GM12878 (cell line): ENCODE measurements at regions not wholly inside any gene's neighbourhood (a gene's known extent, or its start where the extent isn't known, plus 50 kb on each side); places are given as distances from the start of the nearest gene placed in this dataset. TPM values are rescaled to one million over a fixed set of nuclear protein-coding genes. Genes with fewer than 3 reads are reported as not detected.

ENCODE experiments used
- ATAC-seq: fragments of 200-7000 bp; cut with Tn5 transposase; 3 replicates; pipeline ENCODE4 v1.9.1; 2020; ENCODE audit warnings: mild to moderate bottlenecking, moderate library complexity
- BruUV-seq: library from RNA; stranded (reverse); fragments of 400-500 nt; replicated peaks from 2 replicates; lab custom pipeline; 2021; lab: Mats Ljungman, UMichigan
- CTCF ChIA-PET: fragments of 300-600 bp; sonication (Branson Sonifier 250); formaldehyde crosslinking; extraction: SDS; loops from one replicate; lab custom pipeline; 2021; ENCODE audit warnings: inconsistent platforms; lab: Yijun Ruan, JAX
- POLR2A ChIA-PET: fragments of 350-600 bp; formaldehyde crosslinking; extraction: SDS; loops from one replicate; lab custom pipeline; 2021; ENCODE audit warnings: inconsistent platforms; lab: Charles Lee
- RAD21 ChIA-PET: fragments of 300-600 bp; sonication (Branson Sonifier 250); formaldehyde crosslinking; loops from one replicate; lab custom pipeline; 2023; ENCODE audit warnings: antibody characterized with exemption; ENCODE audit not compliant: unreplicated experiment; lab: Charles Lee
- SMC1A ChIA-PET: fragments of 300-600 bp; sonication (Branson Sonifier 250); formaldehyde crosslinking; loops from one replicate; lab custom pipeline; 2023; ENCODE audit not compliant: unreplicated experiment, uncharacterized antibody; lab: Charles Lee
- DNase-seq: peaks from one replicate; pipeline ENCODE4 v3.0.0-alpha.2; 2011; ENCODE audit warnings: low read depth, low spot score
- FAIRE-seq: peaks from 3 replicates; lab custom pipeline; 2011; peaks lifted over from hg19 to GRCh38; lab: Jason Lieb, UNC
- H2AFZ ChIP-seq: 2 replicates; pipeline ENCODE4 v1.6.0; 2011; ENCODE audit warnings: low read depth, low read length, control low read depth; ENCODE audit not compliant: control insufficient read depth
- H3K27ac ChIP-seq: 2 replicates; pipeline ENCODE4 v1.5.1; 2011; ENCODE audit warnings: control low read depth; ENCODE audit not compliant: control insufficient read depth, insufficient read depth
- H3K27me3 ChIP-seq, 2 experiments: replicated peaks in 1 of 2; 2 replicates each; pipeline versions ENCODE4 v1.6.0 to v1.6.1; 2011; ENCODE audit warnings: low read length in 1 of 2; ENCODE audit not compliant: control insufficient read depth in 2 of 2, insufficient read depth in 2 of 2
- H3K36me3 ChIP-seq, 2 experiments: 2 replicates each; pipeline ENCODE4 v1.5.1; 2011; ENCODE audit warnings: low read length in 1 of 2; ENCODE audit not compliant: control insufficient read depth in 2 of 2, insufficient read depth in 2 of 2
- H3K4me1 ChIP-seq: 2 replicates; pipeline ENCODE4 v1.6.1; 2011; ENCODE audit warnings: mild to moderate bottlenecking, low read length, moderate library complexity, mixed read lengths; ENCODE audit not compliant: control insufficient read depth, insufficient read depth
- H3K4me2 ChIP-seq: 2 replicates; pipeline ENCODE4 v1.6.0; 2011; ENCODE audit warnings: control low read depth; ENCODE audit not compliant: control insufficient read depth, insufficient read depth
- H3K4me3 ChIP-seq: fragments of 200-600 bp; sonication (generic); 2 replicates; pipeline ENCODE4 v1.5.1; 2016
- H3K79me2 ChIP-seq: 2 replicates; pipeline ENCODE4 v1.6.0; 2011; ENCODE audit warnings: low read length; ENCODE audit not compliant: control insufficient read depth, insufficient read depth
- H3K9ac ChIP-seq: 2 replicates; pipeline ENCODE4 v1.8.0; 2011; ENCODE audit warnings: low read length, control low read depth, mixed read lengths; ENCODE audit not compliant: control insufficient read depth, insufficient read depth
- H3K9me3 ChIP-seq: replicated peaks from 3 replicates; pipeline ENCODE4 v1.5.1; 2011; ENCODE audit warnings: mild to moderate bottlenecking, low read length; ENCODE audit not compliant: control insufficient read depth, insufficient read depth
- H4K20me1 ChIP-seq: 2 replicates; pipeline ENCODE4 v1.6.0; 2011; ENCODE audit not compliant: control insufficient read depth, insufficient read depth
- ATF3 ChIP-seq: IDR thresholded peaks from 2 replicates; pipeline ENCODE4 v1.6.1; 2011; ENCODE audit warnings: low read depth, mild to moderate bottlenecking, low read length, moderate library complexity, borderline replicate concordance; ENCODE audit errors: extremely low read depth
- HSF1 ChIP-seq: fragments of 150-350 bp; IDR thresholded peaks from 2 replicates; pipeline ENCODE4 v1.6.1; 2014; ENCODE audit warnings: mild to moderate bottlenecking, low read depth, low read length
- RFX5 ChIP-seq: IDR thresholded peaks from 2 replicates; pipeline ENCODE4 v1.6.1; 2011; ENCODE audit warnings: low read depth, low read length, improper control_type of control experiment
- TCF7 ChIP-seq: IDR thresholded peaks from 2 replicates; pipeline ENCODE4 v1.6.1; 2014; ENCODE audit warnings: antibody characterized with exemption, borderline replicate concordance
- WGBS: methylation state at CpG from one replicate; pipeline ENCODE4 v1.1.6; 2016; ENCODE audit warnings: low lambda C conversion rate; ENCODE audit not compliant: insufficient replicate concordance, insufficient coverage; ENCODE audit errors: missing lambda C conversion rate; 5-methylcytosine and 5-hydroxymethylcytosine counted together
- in situ Hi-C: fragments of 300-500 bp; cut with MboI; formaldehyde crosslinking; loops from 9 replicates; pipeline ENCODE4 v1.14.3; 2018; ENCODE audit warnings: mixed read lengths
- intact Hi-C: fragments of 100-400 bp; cut with micrococcal nuclease; formaldehyde crosslinking; loops from one replicate; pipeline ENCODE4 v1.14.2; 2022; ENCODE audit not compliant: unreplicated experiment
- small RNA-seq: library from RNA; depleted of rRNA; stranded (forward); fragments of <200 nt; gene quantifications from one replicate; pipeline ENCODE3, GENCODE V24; 2014
- TF ChIP-seq, protein P1 (sequence below): fragments of 450-650 bp; formaldehyde crosslinking; IDR thresholded peaks from 2 replicates; pipeline ENCODE4 v1.4.0; 2022; ENCODE audit warnings: mild to moderate bottlenecking, moderate library complexity
- TF ChIP-seq, protein P2 (sequence below), 3 experiments: IDR thresholded peaks in 2 of 3; conservative IDR thresholded peaks in 1 of 3; 2 replicates each; pipeline ENCODE4 v1.5.1; 2011; ENCODE audit warnings: low read depth in 3 of 3, low read length in 3 of 3, mild to moderate bottlenecking in 3 of 3, control low read depth in 2 of 3, moderate library complexity in 2 of 3, inconsistent platforms in 1 of 3, mixed read lengths in 1 of 3; ENCODE audit not compliant: control insufficient read depth in 2 of 3, insufficient read depth in 1 of 3; ENCODE audit errors: extremely low read depth in 1 of 3

- Histone ChIP-seq H4K20me1 (no peaks in the 10 kb centered on the region), H3K9ac (no peak overlapping the region), H2AFZ (no peak overlapping the region), H3K4me1 (no peaks in the 10 kb centered on the region), H3K36me3 (no peaks in the 10 kb centered on the region), H3K27ac (no peak overlapping the region), H3K4me3 (no peak overlapping the region), H3K79me2 (no peaks in the 10 kb centered on the region), H3K9me3 (no peaks in the 10 kb centered on the region; the same call in 2 of the 3 replicates), H3K27me3 (no peaks in the 10 kb centered on the region; a peak in 1 of 4 replicates), H3K4me2 (no peak overlapping the region)
- intact Hi-C loops = no loop called here
- CTCF ChIA-PET = no interaction called here
- BruUV-seq = no TSS peak
- 8% methylated on average over 5 of the region's 5 CpGs for WGBS
- in situ Hi-C loops = no loop called here
- DNase-seq = no peak
- SMC1A ChIA-PET = no interaction called here
- RAD21 ChIA-PET = no interaction called here
- no peak for FAIRE-seq
- ATAC-seq = no peak
- POLR2A ChIA-PET = no interaction called here
- TF ChIP-seq ATF3 (no peak), HSF1 (no peak), RFX5 (no peak), TCF7 (no peak)
- TF ChIP-seq, protein P1, sequence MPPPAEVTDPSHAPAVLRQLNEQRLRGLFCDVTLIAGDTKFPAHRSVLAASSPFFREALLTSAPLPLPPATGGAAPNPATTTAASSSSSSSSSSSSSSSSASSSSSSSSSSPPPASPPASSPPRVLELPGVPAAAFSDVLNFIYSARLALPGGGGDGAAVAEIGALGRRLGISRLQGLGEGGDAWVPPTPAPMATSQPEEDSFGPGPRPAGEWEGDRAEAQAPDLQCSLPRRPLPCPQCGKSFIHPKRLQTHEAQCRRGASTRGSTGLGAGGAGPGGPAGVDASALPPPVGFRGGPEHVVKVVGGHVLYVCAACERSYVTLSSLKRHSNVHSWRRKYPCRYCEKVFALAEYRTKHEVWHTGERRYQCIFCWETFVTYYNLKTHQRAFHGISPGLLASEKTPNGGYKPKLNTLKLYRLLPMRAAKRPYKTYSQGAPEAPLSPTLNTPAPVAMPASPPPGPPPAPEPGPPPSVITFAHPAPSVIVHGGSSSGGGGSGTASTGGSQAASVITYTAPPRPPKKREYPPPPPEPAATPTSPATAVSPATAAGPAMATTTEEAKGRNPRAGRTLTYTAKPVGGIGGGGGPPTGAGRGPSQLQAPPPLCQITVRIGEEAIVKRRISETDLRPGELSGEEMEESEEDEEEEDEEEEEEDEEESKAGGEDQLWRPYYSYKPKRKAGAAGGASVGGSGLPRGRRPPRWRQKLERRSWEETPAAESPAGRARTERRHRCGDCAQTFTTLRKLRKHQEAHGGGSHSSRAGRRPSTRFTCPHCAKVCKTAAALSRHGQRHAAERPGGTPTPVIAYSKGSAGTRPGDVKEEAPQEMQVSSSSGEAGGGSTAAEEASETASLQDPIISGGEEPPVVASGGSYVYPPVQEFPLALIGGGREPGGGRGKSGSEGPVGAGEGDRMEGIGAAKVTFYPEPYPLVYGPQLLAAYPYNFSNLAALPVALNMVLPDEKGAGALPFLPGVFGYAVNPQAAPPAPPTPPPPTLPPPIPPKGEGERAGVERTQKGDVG = no peak
- TF ChIP-seq, protein P2, sequence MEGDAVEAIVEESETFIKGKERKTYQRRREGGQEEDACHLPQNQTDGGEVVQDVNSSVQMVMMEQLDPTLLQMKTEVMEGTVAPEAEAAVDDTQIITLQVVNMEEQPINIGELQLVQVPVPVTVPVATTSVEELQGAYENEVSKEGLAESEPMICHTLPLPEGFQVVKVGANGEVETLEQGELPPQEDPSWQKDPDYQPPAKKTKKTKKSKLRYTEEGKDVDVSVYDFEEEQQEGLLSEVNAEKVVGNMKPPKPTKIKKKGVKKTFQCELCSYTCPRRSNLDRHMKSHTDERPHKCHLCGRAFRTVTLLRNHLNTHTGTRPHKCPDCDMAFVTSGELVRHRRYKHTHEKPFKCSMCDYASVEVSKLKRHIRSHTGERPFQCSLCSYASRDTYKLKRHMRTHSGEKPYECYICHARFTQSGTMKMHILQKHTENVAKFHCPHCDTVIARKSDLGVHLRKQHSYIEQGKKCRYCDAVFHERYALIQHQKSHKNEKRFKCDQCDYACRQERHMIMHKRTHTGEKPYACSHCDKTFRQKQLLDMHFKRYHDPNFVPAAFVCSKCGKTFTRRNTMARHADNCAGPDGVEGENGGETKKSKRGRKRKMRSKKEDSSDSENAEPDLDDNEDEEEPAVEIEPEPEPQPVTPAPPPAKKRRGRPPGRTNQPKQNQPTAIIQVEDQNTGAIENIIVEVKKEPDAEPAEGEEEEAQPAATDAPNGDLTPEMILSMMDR (IDR thresholded peaks at IDR 0.05 in 2 of 3, conservative IDR thresholded peaks at IDR 0.05 in 1 of 3; ENCODE audit: control insufficient read depth in 2 of 3, extremely low read depth in 1 of 3, insufficient read depth in 1 of 3, low read depth in 3 of 3, low read length in 3 of 3) = no peak
These were observed 50.0 kb upstream of the ECI2 start for GRCh38 chr6:4185419-4185818.

Small RNA genes lying in the stretch of these regions (small RNA-seq; reads per million reads assigned to genes)
- not detected for gene AL133393.1
- gene RNA5SP202 = 47.9 reads per million, percentile 98 among the genes with 10 or more reads in this experiment
